ENCODE measurements at regions not wholly inside any gene's neighbourhood (a gene's known extent, or its start where the extent isn't known, plus 50 kb on each side); places are given as distances from the start of the nearest gene placed in this dataset.

- Histone ChIP-seq H3K9ac (ENCODE audit: low read length) (no peak overlapping the region), H3K27ac (ENCODE audit: low read length) (no peak overlapping the region), H3K36me3 (replicated peaks; ENCODE audit: insufficient read depth, low read length) (no peaks in the 10 kb centered on the region), H2AFZ (ENCODE audit: low read length) (no peak overlapping the region), H3K27me3 (replicated peaks; ENCODE audit: insufficient read depth, low read length) (no peaks in the 10 kb centered on the region), H3K9me2 (replicated peaks; ENCODE audit: insufficient read depth, low read length) (no peaks in the 10 kb centered on the region), H3K4me1 (ENCODE audit: low read length) (no peaks in the 10 kb centered on the region), H3K4me3 (ENCODE audit: low read length) (no peak overlapping the region), H3K79me2 (ENCODE audit: low read length) (no peaks in the 10 kb centered on the region), H3K4me2 (ENCODE audit: low read depth, low read length) (no peak overlapping the region), H3K9me3 (replicated peaks; ENCODE audit: insufficient read depth, low read length) (no peaks in the 10 kb centered on the region), H3F3A (ENCODE audit: insufficient read depth, low read length) (no peaks in the 10 kb centered on the region), H4K20me1 (ENCODE audit: insufficient read depth, low read length) (no peaks in the 10 kb centered on the region)
- DNase-seq = no peak
- TF ChIP-seq EZH2phosphoT487 (IDR thresholded peaks at IDR 0.05; ENCODE audit: low read length) (no peak), EZH2 (optimal IDR thresholded peaks at IDR 0.05; ENCODE audit: low read depth, low read length) (no peak)
- TF ChIP-seq, protein P1, sequence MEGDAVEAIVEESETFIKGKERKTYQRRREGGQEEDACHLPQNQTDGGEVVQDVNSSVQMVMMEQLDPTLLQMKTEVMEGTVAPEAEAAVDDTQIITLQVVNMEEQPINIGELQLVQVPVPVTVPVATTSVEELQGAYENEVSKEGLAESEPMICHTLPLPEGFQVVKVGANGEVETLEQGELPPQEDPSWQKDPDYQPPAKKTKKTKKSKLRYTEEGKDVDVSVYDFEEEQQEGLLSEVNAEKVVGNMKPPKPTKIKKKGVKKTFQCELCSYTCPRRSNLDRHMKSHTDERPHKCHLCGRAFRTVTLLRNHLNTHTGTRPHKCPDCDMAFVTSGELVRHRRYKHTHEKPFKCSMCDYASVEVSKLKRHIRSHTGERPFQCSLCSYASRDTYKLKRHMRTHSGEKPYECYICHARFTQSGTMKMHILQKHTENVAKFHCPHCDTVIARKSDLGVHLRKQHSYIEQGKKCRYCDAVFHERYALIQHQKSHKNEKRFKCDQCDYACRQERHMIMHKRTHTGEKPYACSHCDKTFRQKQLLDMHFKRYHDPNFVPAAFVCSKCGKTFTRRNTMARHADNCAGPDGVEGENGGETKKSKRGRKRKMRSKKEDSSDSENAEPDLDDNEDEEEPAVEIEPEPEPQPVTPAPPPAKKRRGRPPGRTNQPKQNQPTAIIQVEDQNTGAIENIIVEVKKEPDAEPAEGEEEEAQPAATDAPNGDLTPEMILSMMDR (IDR thresholded peaks at IDR 0.05; ENCODE audit: low read length) = no peak
These were observed 560.4 kb downstream of the ANKRD50 start for GRCh38 chr4:124152132-124152531.

DNA sequence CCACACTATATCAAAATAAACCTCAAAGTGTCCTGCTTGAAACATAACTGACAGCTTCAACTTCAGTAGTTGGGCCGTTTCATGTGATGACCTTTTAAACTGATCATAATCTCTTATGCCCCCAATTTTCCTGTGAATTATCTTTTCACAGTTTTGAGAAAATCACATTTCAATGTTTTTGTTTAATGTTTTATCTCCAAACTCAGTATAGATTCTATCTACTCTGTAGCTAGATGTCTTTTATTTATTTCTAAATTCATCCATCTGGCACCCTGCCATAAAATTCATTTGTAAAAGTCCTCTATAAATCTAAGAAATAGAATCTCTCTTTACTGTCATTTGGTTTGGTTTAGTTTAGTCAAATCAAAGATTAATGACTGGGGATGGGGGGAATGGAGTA, 557.3 kb downstream of the ANKRD50 start:
- Histone ChIP-seq H3K27ac (ENCODE audit: low read length) (no peak overlapping the region), H3F3A (ENCODE audit: insufficient read depth, low read length) (no peaks in the 10 kb centered on the region), H3K4me1 (ENCODE audit: low read length) (no peaks in the 10 kb centered on the region), H3K9ac (ENCODE audit: low read length) (no peak overlapping the region), H4K20me1 (ENCODE audit: insufficient read depth, low read length) (no peaks in the 10 kb centered on the region), H3K79me2 (ENCODE audit: low read length) (no peaks in the 10 kb centered on the region), H3K9me2 (replicated peaks; ENCODE audit: insufficient read depth, low read length) (no peaks in the 10 kb centered on the region), H3K4me3 (ENCODE audit: low read length) (no peak overlapping the region), H3K9me3 (replicated peaks; ENCODE audit: insufficient read depth, low read length) (no peaks in the 10 kb centered on the region), H3K36me3 (replicated peaks; ENCODE audit: insufficient read depth, low read length) (no peaks in the 10 kb centered on the region), H3K27me3 (replicated peaks; ENCODE audit: insufficient read depth, low read length) (no peaks in the 10 kb centered on the region), H2AFZ (ENCODE audit: low read length) (no peak overlapping the region), H3K4me2 (ENCODE audit: low read depth, low read length) (no peak overlapping the region)
- DNase-seq = no peak
- TF ChIP-seq EZH2phosphoT487 (IDR thresholded peaks at IDR 0.05; ENCODE audit: low read length) = no peak

- Histone ChIP-seq H3K4me1 (ENCODE audit: low read length) (no peaks in the 10 kb centered on the region), H3K9ac (ENCODE audit: low read length) (no peak overlapping the region), H3F3A (ENCODE audit: insufficient read depth, low read length) (no peaks in the 10 kb centered on the region), H3K27me3 (replicated peaks; ENCODE audit: insufficient read depth, low read length) (no peaks in the 10 kb centered on the region), H3K4me3 (ENCODE audit: low read length) (no peak overlapping the region), H4K20me1 (ENCODE audit: insufficient read depth, low read length) (no peaks in the 10 kb centered on the region), H2AFZ (ENCODE audit: low read length) (no peak overlapping the region), H3K9me2 (replicated peaks; ENCODE audit: insufficient read depth, low read length) (no peaks in the 10 kb centered on the region), H3K9me3 (replicated peaks; ENCODE audit: insufficient read depth, low read length) (no peaks in the 10 kb centered on the region), H3K36me3 (replicated peaks; ENCODE audit: insufficient read depth, low read length) (no peaks in the 10 kb centered on the region), H3K4me2 (ENCODE audit: low read depth, low read length) (no peak overlapping the region), H3K79me2 (ENCODE audit: low read length) (no peaks in the 10 kb centered on the region), H3K27ac (ENCODE audit: low read length) (no peak overlapping the region)
- no peak for DNase-seq
- TF ChIP-seq, protein P1 (IDR thresholded peaks at IDR 0.05; ENCODE audit: low read length) = no peak
- no peak for TF ChIP-seq EZH2phosphoT487 (IDR thresholded peaks at IDR 0.05; ENCODE audit: low read length)
- no peak for TF ChIP-seq EZH2 (optimal IDR thresholded peaks at IDR 0.05; ENCODE audit: low read depth, low read length)
These were observed 555.0 kb downstream of the ANKRD50 start for GRCh38 chr4:124157396-124158083.

- no peaks in the 10 kb centered on the region for H3K27me3 ChIP-seq (replicated peaks; ENCODE audit: insufficient read depth, low read length)
- no peaks in the 10 kb centered on the region for H3K9me3 ChIP-seq (replicated peaks; ENCODE audit: insufficient read depth, low read length)
- H3K4me2 ChIP-seq (ENCODE audit: low read depth, low read length) = no peak overlapping the region
- H3K4me1 ChIP-seq (ENCODE audit: low read length) = no peaks in the 10 kb centered on the region
- H3K79me2 ChIP-seq (ENCODE audit: low read length) = no peaks in the 10 kb centered on the region
- H3K9me2 ChIP-seq (replicated peaks; ENCODE audit: insufficient read depth, low read length) = no peaks in the 10 kb centered on the region
- no peak overlapping the region for H3K9ac ChIP-seq (ENCODE audit: low read length)
- H2AFZ ChIP-seq (ENCODE audit: low read length) = no peak overlapping the region
- no peaks in the 10 kb centered on the region for H4K20me1 ChIP-seq (ENCODE audit: insufficient read depth, low read length)
- no peak for DNase-seq
- no peak overlapping the region for H3K27ac ChIP-seq (ENCODE audit: low read length)
- TF ChIP-seq EZH2 (optimal IDR thresholded peaks at IDR 0.05; ENCODE audit: low read depth, low read length) (no peak), EZH2phosphoT487 (IDR thresholded peaks at IDR 0.05; ENCODE audit: low read length) (no peak)
- TF ChIP-seq, protein P1 (IDR thresholded peaks at IDR 0.05; ENCODE audit: low read length) = no peak
- H3F3A ChIP-seq (ENCODE audit: insufficient read depth, low read length) = no peaks in the 10 kb centered on the region
- no peak overlapping the region for H3K4me3 ChIP-seq (ENCODE audit: low read length)
- no peaks in the 10 kb centered on the region for H3K36me3 ChIP-seq (replicated peaks; ENCODE audit: insufficient read depth, low read length)
These were observed 549.1 kb downstream of the ANKRD50 start for GRCh38 chr4:124163401-124163800.

Measured in MM.1S (cell line).